GM20000 (cell line): ENCODE measurements at regions not wholly inside any gene's neighbourhood (a gene's known extent, or its start where the extent isn't known, plus 50 kb on each side); places are given as distances from the start of the nearest gene placed in this dataset.

ENCODE experiments used
- DNase-seq: peaks from one replicate; pipeline ENCODE4 v3.0.0; 2012; ENCODE audit warnings: low spot score
- TF ChIP-seq, protein P1 (sequence below): IDR thresholded peaks from 2 replicates; pipeline ENCODE4 v1.5.1; 2012; ENCODE audit warnings: mild to moderate bottlenecking, control low read depth; ENCODE audit errors: extremely low read depth, missing control alignments

DNA sequence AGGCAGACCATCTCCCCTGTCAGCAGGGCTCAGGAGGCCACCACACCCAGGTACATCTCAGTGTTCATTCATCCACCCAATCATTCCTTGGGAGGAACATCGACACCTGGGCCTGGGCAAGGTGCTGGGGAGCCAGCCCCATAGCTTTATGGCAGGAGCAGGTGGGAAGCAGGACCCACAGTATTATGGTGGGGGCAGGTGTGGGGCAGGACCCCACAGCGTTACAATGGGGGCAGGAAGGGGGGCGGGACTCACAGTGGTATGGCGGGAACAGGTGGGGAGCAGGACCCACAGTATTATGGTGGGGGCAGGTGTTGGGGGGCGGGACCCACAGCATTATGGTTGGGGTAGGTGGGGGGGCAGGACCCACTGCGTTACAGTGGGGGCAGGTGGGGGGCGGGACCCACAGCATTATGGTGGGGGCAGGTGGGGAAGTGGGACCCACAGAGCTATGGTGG is 128.9 kb upstream of the HS6ST1 start:
- DNase-seq: no peak
- TF ChIP-seq, protein P1, sequence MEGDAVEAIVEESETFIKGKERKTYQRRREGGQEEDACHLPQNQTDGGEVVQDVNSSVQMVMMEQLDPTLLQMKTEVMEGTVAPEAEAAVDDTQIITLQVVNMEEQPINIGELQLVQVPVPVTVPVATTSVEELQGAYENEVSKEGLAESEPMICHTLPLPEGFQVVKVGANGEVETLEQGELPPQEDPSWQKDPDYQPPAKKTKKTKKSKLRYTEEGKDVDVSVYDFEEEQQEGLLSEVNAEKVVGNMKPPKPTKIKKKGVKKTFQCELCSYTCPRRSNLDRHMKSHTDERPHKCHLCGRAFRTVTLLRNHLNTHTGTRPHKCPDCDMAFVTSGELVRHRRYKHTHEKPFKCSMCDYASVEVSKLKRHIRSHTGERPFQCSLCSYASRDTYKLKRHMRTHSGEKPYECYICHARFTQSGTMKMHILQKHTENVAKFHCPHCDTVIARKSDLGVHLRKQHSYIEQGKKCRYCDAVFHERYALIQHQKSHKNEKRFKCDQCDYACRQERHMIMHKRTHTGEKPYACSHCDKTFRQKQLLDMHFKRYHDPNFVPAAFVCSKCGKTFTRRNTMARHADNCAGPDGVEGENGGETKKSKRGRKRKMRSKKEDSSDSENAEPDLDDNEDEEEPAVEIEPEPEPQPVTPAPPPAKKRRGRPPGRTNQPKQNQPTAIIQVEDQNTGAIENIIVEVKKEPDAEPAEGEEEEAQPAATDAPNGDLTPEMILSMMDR: no peak

DNA sequence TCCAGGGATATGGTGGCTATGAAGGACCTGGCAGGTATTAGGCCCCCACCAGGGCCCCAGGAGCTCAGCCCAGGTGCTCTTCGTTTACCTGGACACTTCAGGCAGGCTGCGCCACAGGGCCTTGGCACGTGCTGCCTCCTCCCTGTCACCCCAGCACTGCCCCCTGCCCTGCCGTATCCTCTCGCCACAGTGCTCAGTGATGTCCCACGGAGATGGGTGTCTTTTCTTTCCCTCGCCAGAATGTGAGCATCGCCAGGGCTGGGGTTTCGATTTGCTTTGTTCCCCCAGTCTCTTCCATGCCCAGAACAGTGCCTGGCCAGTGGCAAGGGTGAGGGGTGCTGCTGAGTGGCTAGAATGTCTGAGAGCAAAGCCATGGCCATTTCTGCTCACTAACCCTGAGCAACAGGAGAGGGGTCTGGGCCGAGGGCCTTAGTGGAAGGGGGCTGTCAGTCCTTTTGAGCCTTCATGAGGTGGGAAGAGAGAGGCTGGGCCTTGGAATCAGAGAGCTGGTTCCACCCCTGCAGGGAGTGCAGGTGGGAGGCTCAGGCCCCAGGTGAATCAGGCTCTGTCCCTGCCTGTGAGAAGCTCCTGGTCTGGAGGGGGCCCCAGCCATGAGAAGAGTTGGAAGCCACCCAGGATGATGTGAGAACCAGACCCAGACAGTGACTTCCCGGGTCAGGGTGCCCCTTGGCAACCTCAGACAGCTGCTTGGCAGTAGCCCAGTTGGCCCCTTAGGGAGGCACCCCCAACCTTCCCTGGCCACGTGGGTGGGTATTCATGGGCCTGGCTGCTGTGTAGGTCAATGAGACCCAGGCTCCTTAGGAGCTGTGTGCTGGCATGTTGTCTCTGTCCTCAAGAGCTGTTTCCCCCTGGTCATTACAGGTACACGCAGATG is 129.9 kb upstream of the HS6ST1 start:
- TF ChIP-seq, protein P1: no peak
- DNase-seq: no peak

DNA sequence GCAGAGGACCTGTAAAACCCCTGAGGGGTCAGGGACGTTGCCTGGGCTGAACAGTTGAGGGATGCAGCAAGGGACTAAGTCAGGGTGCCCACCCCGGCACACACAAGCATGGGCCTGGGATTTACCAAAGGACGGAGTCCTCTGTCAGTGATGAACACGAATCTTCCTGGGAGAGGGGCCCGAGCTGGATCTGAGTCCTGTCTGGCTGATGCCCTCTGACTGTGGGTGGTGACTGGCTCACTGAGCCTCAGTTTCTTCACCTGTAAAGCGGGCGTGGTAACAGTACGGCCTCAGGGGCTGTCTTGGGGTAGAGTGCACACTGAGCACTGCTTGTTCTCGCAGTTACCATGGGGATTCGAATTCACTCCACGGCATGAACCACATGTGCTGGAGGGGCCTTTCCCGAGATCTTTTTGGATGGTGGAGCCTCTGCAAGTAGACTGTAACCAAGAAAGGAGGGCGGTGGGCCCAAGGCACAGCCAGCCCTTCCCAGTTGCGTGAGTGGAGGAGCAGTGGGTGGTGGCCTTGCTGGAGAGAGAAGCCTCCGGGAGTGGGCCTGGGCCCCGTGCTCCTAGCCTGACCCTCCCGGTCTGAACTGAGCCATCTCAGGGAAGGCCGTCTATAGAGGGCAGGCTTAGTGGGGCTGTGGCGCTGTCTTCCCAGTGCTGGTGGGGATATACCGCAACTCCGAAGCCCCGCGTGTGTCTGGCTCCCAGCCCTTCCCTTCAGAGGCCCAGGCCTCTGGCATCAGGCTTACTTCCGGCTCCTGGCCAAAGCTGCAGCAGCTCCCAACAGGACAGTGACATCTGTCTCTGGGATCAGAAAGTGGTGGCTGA is 130.8 kb upstream of the HS6ST1 start:
- DNase-seq: no peak
- TF ChIP-seq, protein P1: no peak

GRCh38 chr2:128450211-128451024 is 131.8 kb upstream of the HS6ST1 start:
- TF ChIP-seq, protein P1: no peak
- DNase-seq: no peak

- TF ChIP-seq, protein P1: no peak
- no peak for DNase-seq
These were observed 132.7 kb upstream of the HS6ST1 start for GRCh38 chr2:128451084-128452023.

DNA sequence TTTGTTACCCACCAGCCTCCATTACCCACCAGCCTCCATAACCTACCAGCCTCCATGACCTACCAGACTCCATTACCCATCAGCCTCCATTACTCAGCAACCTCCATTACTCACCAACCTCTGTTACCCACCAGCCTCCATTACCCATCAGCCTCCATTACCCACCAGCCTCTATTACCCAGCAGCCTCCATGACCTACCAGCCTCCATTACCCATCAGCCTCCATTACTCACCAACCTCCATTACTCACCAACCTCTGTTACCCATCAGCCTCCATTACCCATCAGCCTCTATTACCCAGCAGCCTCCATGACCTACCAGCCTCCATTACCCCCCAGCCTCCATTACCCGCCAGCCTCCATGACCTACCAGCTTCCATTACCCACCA is 133.3 kb upstream of the HS6ST1 start:
- TF ChIP-seq, protein P1: no peak
- no peak for DNase-seq
